GM18519 (cell line): ENCODE measurements at regions not wholly inside any gene's neighbourhood (a gene's known extent, or its start where the extent isn't known, plus 50 kb on each side); places are given as distances from the start of the nearest gene placed in this dataset.

ENCODE experiments used
- ATAC-seq: cut with Tn5 transposase; IDR thresholded peaks from one replicate; pipeline ENCODE4 v1.9.1; 2021; ENCODE audit warnings: mild to moderate bottlenecking, moderate library complexity; ENCODE audit not compliant: unreplicated experiment, low FRiP score

GRCh38 chr16:50888486-50889261, 146.8 kb downstream of the CYLD start:
- no peak for ATAC-seq

- no peak for ATAC-seq
These were observed 145.8 kb downstream of the CYLD start for GRCh38 chr16:50887500-50888298.

GRCh38 chr16:50884066-50884860, 142.4 kb downstream of the CYLD start:
- ATAC-seq: no peak

GRCh38 chr16:50881956-50882355, 140.1 kb downstream of the CYLD start:
- ATAC-seq: no peak

- no peak for ATAC-seq
These were observed 139.5 kb downstream of the CYLD start for GRCh38 chr16:50881331-50881830.

GRCh38 chr16:50880926-50881325, 139.0 kb downstream of the CYLD start:
- no peak for ATAC-seq

- ATAC-seq: no peak
These were observed 138.2 kb downstream of the CYLD start for GRCh38 chr16:50879873-50880695.

- ATAC-seq: no peak
These were observed 137.2 kb downstream of the CYLD start for GRCh38 chr16:50878966-50879615.

- no peak for ATAC-seq
These were observed 136.7 kb downstream of the CYLD start for GRCh38 chr16:50878536-50878935.

- ATAC-seq: no peak
These were observed 134.4 kb downstream of the CYLD start for GRCh38 chr16:50876263-50876662.

- ATAC-seq: no peak
These were observed 126.7 kb downstream of the CYLD start for GRCh38 chr16:50868577-50868976.

- ATAC-seq: no peak
These were observed 124.9 kb downstream of the CYLD start for GRCh38 chr16:50866806-50867205.

GRCh38 chr16:50864386-50864785, 122.5 kb downstream of the CYLD start:
- no peak for ATAC-seq

- ATAC-seq: no peak
These were observed 121.8 kb downstream of the CYLD start for GRCh38 chr16:50863644-50864144.

- no peak for ATAC-seq
These were observed 121.1 kb downstream of the CYLD start for GRCh38 chr16:50862818-50863643.

GRCh38 chr16:50861970-50862411, 120.1 kb downstream of the CYLD start:
- ATAC-seq: no peak

GRCh38 chr16:50861451-50861850, 119.6 kb downstream of the CYLD start:
- ATAC-seq: no peak

- ATAC-seq: no peak
These were observed 117.9 kb downstream of the CYLD start for GRCh38 chr16:50859628-50860360.
